Neural cell (in vitro differentiated cells): ENCODE measurements at regions not wholly inside any gene's neighbourhood (a gene's known extent, or its start where the extent isn't known, plus 50 kb on each side); places are given as distances from the start of the nearest gene placed in this dataset.

Source experiments
- H2AFZ ChIP-seq: fragments of 200-600, 300-800 bp; sonication (generic), shearing (Covaris generic); 2 replicates; pipeline ENCODE4 v1.6.0; 2014; ENCODE audit warnings: low read depth, mild to moderate bottlenecking, antibody characterized with exemption, low read length, moderate library complexity
- H3F3A ChIP-seq: fragments of 200-600 bp; shearing (Covaris generic); 2 replicates; pipeline ENCODE4 v1.6.1; 2016; ENCODE audit warnings: mild to moderate bottlenecking, moderate library complexity, mixed read lengths, antibody characterized with exemption, low read length; ENCODE audit not compliant: insufficient read depth, poor library complexity, severe bottlenecking
- H3K27ac ChIP-seq: fragments of 200-600, 300-800 bp; sonication (generic), shearing (Covaris generic); 2 replicates; pipeline ENCODE4 v1.5.1; 2014; ENCODE audit warnings: mild to moderate bottlenecking, low read length, moderate library complexity
- H3K27me3 ChIP-seq: fragments of 300-800, 200-600 bp; sonication (generic), shearing (Covaris generic); 2 replicates; pipeline ENCODE4 v1.6.0; 2014; ENCODE audit warnings: mild to moderate bottlenecking, low read depth, low read length, moderate library complexity; ENCODE audit not compliant: insufficient read depth
- H3K36me3 ChIP-seq: fragments of 300-800, 200-600 bp; sonication (generic), shearing (Covaris generic); 2 replicates; pipeline ENCODE4 v1.5.1; 2014; ENCODE audit warnings: mild to moderate bottlenecking, antibody characterized with exemption, low read length, moderate library complexity; ENCODE audit not compliant: insufficient read depth
- H3K4me2 ChIP-seq: fragments of 300-800, 200-600 bp; sonication (generic), shearing (Covaris generic); 2 replicates; pipeline ENCODE4 v1.6.0; 2014; ENCODE audit warnings: mild to moderate bottlenecking, low read length
- H3K4me3 ChIP-seq: fragments of 300-800, 200-600 bp; sonication (generic), shearing (Covaris generic); 2 replicates; pipeline ENCODE4 v1.5.1; 2014; ENCODE audit warnings: mild to moderate bottlenecking, low read length, moderate library complexity
- H3K79me2 ChIP-seq: fragments of 200-600 bp; shearing (Covaris generic); replicated peaks from 2 replicates; pipeline ENCODE4 v1.6.0; 2014; ENCODE audit warnings: mild to moderate bottlenecking, low read length, moderate library complexity; ENCODE audit not compliant: insufficient read depth
- H3K9ac ChIP-seq: fragments of 300-800, 200-600 bp; sonication (generic), shearing (Covaris generic); 2 replicates; pipeline ENCODE4 v1.6.1; 2016; ENCODE audit warnings: mild to moderate bottlenecking, low read length, mixed read lengths
- H3K9me2 ChIP-seq: fragments of 200-600 bp; shearing (Covaris generic); 2 replicates; pipeline ENCODE4 v1.6.1; 2016; ENCODE audit warnings: mild to moderate bottlenecking, low read length, mixed read lengths; ENCODE audit not compliant: insufficient read depth
- H3K9me3 ChIP-seq: fragments of 200-600, 300-800 bp; sonication (generic), shearing (Covaris generic); 2 replicates; pipeline ENCODE4 v1.6.1; 2016; ENCODE audit warnings: mild to moderate bottlenecking, mixed run types, low read length, moderate library complexity, mixed read lengths
- H4K20me1 ChIP-seq: fragments of 200-600 bp; shearing (Covaris generic); 2 replicates; pipeline ENCODE4 v1.6.1; 2016; ENCODE audit warnings: mild to moderate bottlenecking, mixed run types; ENCODE audit not compliant: insufficient read depth
- EP300 ChIP-seq: fragments of 450-650 bp; conservative IDR thresholded peaks from 2 replicates; pipeline ENCODE4 v1.6.1; 2014; ENCODE audit warnings: antibody characterized with exemption, mild to moderate bottlenecking, moderate library complexity; ENCODE audit not compliant: poor library complexity, severe bottlenecking
- EZH2 ChIP-seq: fragments of 200-600, 300-800 bp; shearing (Covaris generic), sonication (generic); IDR thresholded peaks from 2 replicates; pipeline ENCODE4 v1.6.1; 2014; ENCODE audit warnings: antibody characterized with exemption, low read length, borderline replicate concordance, mild to moderate bottlenecking; ENCODE audit not compliant: insufficient read depth, poor library complexity, severe bottlenecking
- MXI1 ChIP-seq: fragments of 450-650 bp; conservative IDR thresholded peaks from 2 replicates; pipeline ENCODE4 v1.6.1; 2014; ENCODE audit warnings: antibody characterized with exemption, mild to moderate bottlenecking; ENCODE audit not compliant: poor library complexity, severe bottlenecking
- POLR2AphosphoS5 ChIP-seq: IDR thresholded peaks from 2 replicates; pipeline ENCODE4 v1.6.1; 2012
- RAD21 ChIP-seq: fragments of 450-650 bp; conservative IDR thresholded peaks from 2 replicates; pipeline ENCODE4 v1.6.1; 2014; ENCODE audit warnings: antibody characterized with exemption, mild to moderate bottlenecking, moderate library complexity
- SMC3 ChIP-seq: fragments of 450-650 bp; conservative IDR thresholded peaks from 2 replicates; pipeline ENCODE4 v1.6.1; 2014; ENCODE audit warnings: antibody characterized with exemption, mild to moderate bottlenecking, moderate library complexity; ENCODE audit not compliant: poor library complexity
- TAF1 ChIP-seq: IDR thresholded peaks from 2 replicates; pipeline ENCODE4 v1.6.1; 2012; ENCODE audit warnings: low read depth
- TF ChIP-seq, protein P1 (sequence below): fragments of 450-650 bp; IDR thresholded peaks from 2 replicates; pipeline ENCODE4 v1.5.1; 2014; ENCODE audit warnings: antibody characterized with exemption, mild to moderate bottlenecking, moderate library complexity; ENCODE audit not compliant: poor library complexity, severe bottlenecking
- TF ChIP-seq, protein P2 (sequence below): IDR thresholded peaks from 2 replicates; pipeline ENCODE4 v1.6.1; 2012; ENCODE audit warnings: borderline replicate concordance

- Histone ChIP-seq H3K9me2 (no peaks in the 10 kb centered on the region), H3K9ac (no peak overlapping the region), H3K27ac (no peak overlapping the region), H2AFZ (no peak overlapping the region), H4K20me1 (no peaks in the 10 kb centered on the region), H3K4me2 (no peak overlapping the region), H3K27me3 (no peaks in the 10 kb centered on the region), H3K4me3 (no peak overlapping the region), H3F3A (no peaks in the 10 kb centered on the region), H3K36me3 (no peaks in the 10 kb centered on the region), H3K9me3 (no peaks in the 10 kb centered on the region), H3K79me2 (no peaks in the 10 kb centered on the region)
- TF ChIP-seq MXI1 (no peak), EZH2 (no peak), SMC3 (no peak), RAD21 (no peak), TAF1 (no peak), POLR2AphosphoS5 (no peak), EP300 (no peak)
- TF ChIP-seq, protein P1, sequence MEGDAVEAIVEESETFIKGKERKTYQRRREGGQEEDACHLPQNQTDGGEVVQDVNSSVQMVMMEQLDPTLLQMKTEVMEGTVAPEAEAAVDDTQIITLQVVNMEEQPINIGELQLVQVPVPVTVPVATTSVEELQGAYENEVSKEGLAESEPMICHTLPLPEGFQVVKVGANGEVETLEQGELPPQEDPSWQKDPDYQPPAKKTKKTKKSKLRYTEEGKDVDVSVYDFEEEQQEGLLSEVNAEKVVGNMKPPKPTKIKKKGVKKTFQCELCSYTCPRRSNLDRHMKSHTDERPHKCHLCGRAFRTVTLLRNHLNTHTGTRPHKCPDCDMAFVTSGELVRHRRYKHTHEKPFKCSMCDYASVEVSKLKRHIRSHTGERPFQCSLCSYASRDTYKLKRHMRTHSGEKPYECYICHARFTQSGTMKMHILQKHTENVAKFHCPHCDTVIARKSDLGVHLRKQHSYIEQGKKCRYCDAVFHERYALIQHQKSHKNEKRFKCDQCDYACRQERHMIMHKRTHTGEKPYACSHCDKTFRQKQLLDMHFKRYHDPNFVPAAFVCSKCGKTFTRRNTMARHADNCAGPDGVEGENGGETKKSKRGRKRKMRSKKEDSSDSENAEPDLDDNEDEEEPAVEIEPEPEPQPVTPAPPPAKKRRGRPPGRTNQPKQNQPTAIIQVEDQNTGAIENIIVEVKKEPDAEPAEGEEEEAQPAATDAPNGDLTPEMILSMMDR: no peak
- TF ChIP-seq, protein P2, sequence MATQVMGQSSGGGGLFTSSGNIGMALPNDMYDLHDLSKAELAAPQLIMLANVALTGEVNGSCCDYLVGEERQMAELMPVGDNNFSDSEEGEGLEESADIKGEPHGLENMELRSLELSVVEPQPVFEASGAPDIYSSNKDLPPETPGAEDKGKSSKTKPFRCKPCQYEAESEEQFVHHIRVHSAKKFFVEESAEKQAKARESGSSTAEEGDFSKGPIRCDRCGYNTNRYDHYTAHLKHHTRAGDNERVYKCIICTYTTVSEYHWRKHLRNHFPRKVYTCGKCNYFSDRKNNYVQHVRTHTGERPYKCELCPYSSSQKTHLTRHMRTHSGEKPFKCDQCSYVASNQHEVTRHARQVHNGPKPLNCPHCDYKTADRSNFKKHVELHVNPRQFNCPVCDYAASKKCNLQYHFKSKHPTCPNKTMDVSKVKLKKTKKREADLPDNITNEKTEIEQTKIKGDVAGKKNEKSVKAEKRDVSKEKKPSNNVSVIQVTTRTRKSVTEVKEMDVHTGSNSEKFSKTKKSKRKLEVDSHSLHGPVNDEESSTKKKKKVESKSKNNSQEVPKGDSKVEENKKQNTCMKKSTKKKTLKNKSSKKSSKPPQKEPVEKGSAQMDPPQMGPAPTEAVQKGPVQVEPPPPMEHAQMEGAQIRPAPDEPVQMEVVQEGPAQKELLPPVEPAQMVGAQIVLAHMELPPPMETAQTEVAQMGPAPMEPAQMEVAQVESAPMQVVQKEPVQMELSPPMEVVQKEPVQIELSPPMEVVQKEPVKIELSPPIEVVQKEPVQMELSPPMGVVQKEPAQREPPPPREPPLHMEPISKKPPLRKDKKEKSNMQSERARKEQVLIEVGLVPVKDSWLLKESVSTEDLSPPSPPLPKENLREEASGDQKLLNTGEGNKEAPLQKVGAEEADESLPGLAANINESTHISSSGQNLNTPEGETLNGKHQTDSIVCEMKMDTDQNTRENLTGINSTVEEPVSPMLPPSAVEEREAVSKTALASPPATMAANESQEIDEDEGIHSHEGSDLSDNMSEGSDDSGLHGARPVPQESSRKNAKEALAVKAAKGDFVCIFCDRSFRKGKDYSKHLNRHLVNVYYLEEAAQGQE: no peak
Measured at GRCh38 chr7:108815815-108816214, 246.1 kb downstream of the DNAJB9 start.

DNA sequence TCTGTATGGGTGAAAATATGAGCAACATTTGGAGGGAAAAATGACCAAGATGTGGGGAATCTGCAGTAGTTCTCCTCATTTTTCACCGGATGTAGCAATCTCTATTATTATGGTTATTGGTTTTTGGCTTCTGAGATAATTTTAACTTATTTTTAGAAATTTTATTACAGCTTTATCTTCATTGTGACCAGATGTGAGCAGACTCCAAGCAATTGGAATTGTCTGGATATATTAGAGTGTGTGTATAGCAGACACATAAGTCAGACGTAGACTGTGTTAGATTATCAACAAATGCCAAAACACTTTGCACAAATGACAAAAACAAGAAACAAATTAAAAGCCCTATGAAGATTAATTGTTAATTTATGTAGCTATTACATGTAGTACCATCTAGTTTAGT is 249.1 kb downstream of the DNAJB9 start:
- Histone ChIP-seq H3K79me2 (no peaks in the 10 kb centered on the region), H3K9me3 (no peaks in the 10 kb centered on the region), H3K27ac (no peak overlapping the region), H3K4me3 (no peak overlapping the region), H2AFZ (no peak overlapping the region), H3K9ac (no peak overlapping the region), H3K36me3 (no peaks in the 10 kb centered on the region), H3K27me3 (no peaks in the 10 kb centered on the region), H3K9me2 (no peaks in the 10 kb centered on the region), H3F3A (no peaks in the 10 kb centered on the region), H4K20me1 (no peaks in the 10 kb centered on the region), H3K4me2 (no peak overlapping the region)
- TF ChIP-seq MXI1 (no peak), EZH2 (no peak)
